Stomach (tissue), 8 donors: ENCODE measurements at regions not wholly inside any gene's neighbourhood (a gene's known extent, or its start where the extent isn't known, plus 50 kb on each side); places are given as distances from the start of the nearest gene placed in this dataset.

ENCODE experiments used
- DNase-seq, 2 donors: peaks; one replicate each; pipeline versions ENCODE4 v3.0.0 to v3.0.0-alpha.2; 2013 to 2019
- H3K27ac ChIP-seq, 5 donors: fragments of 200-600 bp in 4 of 5; sonication (generic) in 4 of 5; one replicate each; pipeline ENCODE4 v1.5.1; 2013 to 2019; ENCODE audit warnings: mild to moderate bottlenecking in 1 of 5, moderate library complexity in 1 of 5
- H3K27me3 ChIP-seq, 3 donors: fragments of 200-600 bp; sonication (generic); one replicate each; pipeline ENCODE4 v1.5.1; 2017 to 2019; ENCODE audit warnings: mixed run types in 1 of 3
- H3K36me3 ChIP-seq, 4 donors: fragments of 200-600 bp; sonication (generic); 1 replicate in 3 of 4; 2 replicates in 1 of 4; pipeline ENCODE4 v1.5.1; 2016 to 2019
- H3K4me1 ChIP-seq, 4 donors: fragments of 200-600 bp; sonication (generic); one replicate each; pipeline ENCODE4 v1.5.1; 2016 to 2019
- H3K4me3 ChIP-seq, 4 donors: fragments of 200-600 bp; sonication (generic) in 3 of 4; one replicate each; pipeline ENCODE4 v1.5.1; 2016 to 2019; ENCODE audit warnings: mild to moderate bottlenecking in 1 of 4
- H3K9me3 ChIP-seq, 4 donors: fragments of 200-600 bp; sonication (generic); one replicate each; pipeline ENCODE4 v1.5.1; 2016 to 2019
- CTCF ChIP-seq, 7 experiments: fragments of 450-650 bp in 4 of 7; fragments of 200-600 bp in 3 of 7; sonication (generic) in 3 of 7; IDR thresholded peaks; one replicate each; pipeline ENCODE4 v1.5.1; 2016 to 2019; ENCODE audit warnings: antibody characterized with exemption in 7 of 7, control low read depth in 2 of 7, mild to moderate bottlenecking in 1 of 7
- EP300 ChIP-seq: sonication (generic); formaldehyde crosslinking; IDR thresholded peaks from one replicate; pipeline ENCODE4 v1.6.1; 2017; ENCODE audit warnings: antibody characterized with exemption
- POLR2A ChIP-seq, 4 donors: fragments of 450-650 bp; IDR thresholded peaks; one replicate each; pipeline ENCODE4 v1.6.1; 2016; ENCODE audit warnings: antibody characterized with exemption in 4 of 4, control low read depth in 2 of 4, mild to moderate bottlenecking in 1 of 4, moderate library complexity in 1 of 4
- POLR2AphosphoS5 ChIP-seq, 3 donors: sonication (generic); formaldehyde crosslinking; IDR thresholded peaks; one replicate each; pipeline ENCODE4 v1.6.1; 2016; ENCODE audit warnings: antibody characterized with exemption in 3 of 3
- WGBS, 5 donors: extraction: QIAGEN DNeasy Blood & Tissue Kit in 3 of 5; methylation state at CpG; one replicate each; pipeline versions ENCODE4 v1.1.5 to v1.1.7; 2013 to 2018; 5-methylcytosine and 5-hydroxymethylcytosine counted together
- intact Hi-C: fragments of 100-400 bp; cut with DNase I; formaldehyde crosslinking; loops from one replicate; pipeline ENCODE4 v1.15.1; 2023; ENCODE audit warnings: low total_unique reads
- donor health status: healthy with polysubstance abuse.
- donor health status: Bipolar disorder and iron deficiency.
- donor health status: healthy.

- Histone ChIP-seq H3K4me3 (no peak overlapping the region), H3K9me3 (no peaks in the 10 kb centered on the region), H3K27me3 (no peaks in the 10 kb centered on the region), H3K4me1 (no peaks in the 10 kb centered on the region), H3K36me3 (no peaks in the 10 kb centered on the region), H3K27ac (no peak overlapping the region)
- WGBS, 5 donors = 61 to 77% (median 69%) methylated on average over 6 of the region's 6 CpGs
- intact Hi-C loops = no loop called here
- TF ChIP-seq EP300 = no peak
- TF ChIP-seq CTCF (IDR thresholded peaks at IDR 0.05) = no peak
- no peak for TF ChIP-seq POLR2A (IDR thresholded peaks at IDR 0.05)
- TF ChIP-seq POLR2AphosphoS5 (IDR thresholded peaks at IDR 0.05) = no peak
- DNase-seq = no peak
Observed at GRCh38 chr18:22521026-22521707, 103.5 kb upstream of the CTAGE1 start.

GRCh38 chr18:22523481-22523880 is 105.8 kb upstream of the CTAGE1 start:
- no peak for TF ChIP-seq POLR2AphosphoS5 (IDR thresholded peaks at IDR 0.05)
- no peak for TF ChIP-seq POLR2A (IDR thresholded peaks at IDR 0.05)
- no peak for TF ChIP-seq CTCF (IDR thresholded peaks at IDR 0.05)
- TF ChIP-seq EP300 = no peak
- intact Hi-C loops = no loop called here
- Histone ChIP-seq H3K36me3 (no peaks in the 10 kb centered on the region), H3K27ac (no peak overlapping the region), H3K9me3 (no peaks in the 10 kb centered on the region), H3K27me3 (no peaks in the 10 kb centered on the region), H3K4me3 (no peak overlapping the region), H3K4me1 (no peaks in the 10 kb centered on the region)
- WGBS, 5 donors = 53 to 77% (median 69%) methylated on average over 2 of the region's 2 CpGs
- no peak for DNase-seq

GRCh38 chr18:22524783-22525182 is 107.1 kb upstream of the CTAGE1 start:
- intact Hi-C loops = no loop called here
- H3K4me3 ChIP-seq = no peak overlapping the region
- H3K36me3 ChIP-seq = no peaks in the 10 kb centered on the region
- H3K9me3 ChIP-seq = no peaks in the 10 kb centered on the region
- H3K27ac ChIP-seq = no peak overlapping the region
- DNase-seq = no peak
- no peaks in the 10 kb centered on the region for H3K4me1 ChIP-seq
- no peaks in the 10 kb centered on the region for H3K27me3 ChIP-seq
- WGBS, 5 donors = 48 to 49% (median 48%) methylated on average over 6 of the region's 6 CpGs
- TF ChIP-seq CTCF (IDR thresholded peaks at IDR 0.05) (no peak), POLR2A (IDR thresholded peaks at IDR 0.05) (no peak), EP300 (no peak), POLR2AphosphoS5 (IDR thresholded peaks at IDR 0.05) (no peak)

- WGBS, 5 donors = 78 to 84% (median 81%) methylated on average over 3 of the region's 3 CpGs
- no peaks in the 10 kb centered on the region for H3K27me3 ChIP-seq
- no peaks in the 10 kb centered on the region for H3K9me3 ChIP-seq
- no peaks in the 10 kb centered on the region for H3K4me1 ChIP-seq
- no peak overlapping the region for H3K4me3 ChIP-seq
- H3K36me3 ChIP-seq = no peaks in the 10 kb centered on the region
- no peak overlapping the region for H3K27ac ChIP-seq
- intact Hi-C loops = no loop called here
- TF ChIP-seq POLR2AphosphoS5 (IDR thresholded peaks at IDR 0.05) = no peak
- TF ChIP-seq EP300 = no peak
- DNase-seq = no peak
Observed at GRCh38 chr18:22525313-22525712, 107.6 kb upstream of the CTAGE1 start.

- intact Hi-C loops = no loop called here
- TF ChIP-seq CTCF (IDR thresholded peaks at IDR 0.05) (no peak), EP300 (no peak), POLR2A (IDR thresholded peaks at IDR 0.05) (no peak), POLR2AphosphoS5 (IDR thresholded peaks at IDR 0.05) (no peak)
- Histone ChIP-seq H3K27ac (no peak overlapping the region), H3K4me1 (no peaks in the 10 kb centered on the region), H3K27me3 (no peaks in the 10 kb centered on the region), H3K9me3 (no peaks in the 10 kb centered on the region), H3K4me3 (no peak overlapping the region), H3K36me3 (no peaks in the 10 kb centered on the region)
- no peak for DNase-seq
- WGBS, 5 donors = 84 to 96% (median 93%) methylated on average over 3 of the region's 3 CpGs
Observed at GRCh38 chr18:22525883-22526282, 108.2 kb upstream of the CTAGE1 start.
